SH-SY5Y (cell line): ENCODE measurements at regions not wholly inside any gene's neighbourhood (a gene's known extent, or its start where the extent isn't known, plus 50 kb on each side); places are given as distances from the start of the nearest gene placed in this dataset.

Experiments
- GATA2 ChIP-seq: IDR thresholded peaks from 2 replicates; pipeline ENCODE4 v1.6.1; 2011; ENCODE audit warnings: mild to moderate bottlenecking, low read depth, low read length
- GATA3 ChIP-seq: IDR thresholded peaks from 2 replicates; pipeline ENCODE4 v1.6.1; 2011; ENCODE audit warnings: low read depth, mild to moderate bottlenecking, low read length, moderate library complexity

DNA sequence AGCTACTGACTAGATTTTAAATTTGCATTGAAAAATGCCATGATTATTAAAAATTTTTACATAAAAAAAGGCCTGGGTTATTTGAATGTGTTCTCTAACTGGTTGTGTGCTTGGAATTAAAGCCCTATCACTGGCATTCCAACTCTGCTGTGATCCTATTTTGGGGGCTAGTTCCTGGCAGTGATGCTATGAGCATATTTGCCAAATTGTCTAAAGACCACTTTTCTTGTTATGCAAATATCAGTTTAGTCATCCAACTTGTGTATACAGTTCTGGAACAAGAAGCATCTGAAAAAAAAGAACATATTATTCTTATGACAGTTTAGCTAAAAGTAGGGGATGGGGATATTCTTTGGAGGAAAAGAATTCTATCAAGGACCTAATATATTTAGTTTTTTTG lies 243.4 kb upstream of the ZNF717 start:
- TF ChIP-seq GATA3 (no peak), GATA2 (no peak)
